ENCODE measurements at regions not wholly inside any gene's neighbourhood (a gene's known extent, or its start where the extent isn't known, plus 50 kb on each side); places are given as distances from the start of the nearest gene placed in this dataset.

- no peak for DNase-seq (ENCODE audit: extremely low spot score in 2 of 2)
- Histone ChIP-seq H3K36me3 (no peaks in the 10 kb centered on the region), H3K9me3 (no peaks in the 10 kb centered on the region), H3K4me3 (no peak overlapping the region), H3K27ac (no peak overlapping the region), H3K4me1 (peaks cover 26% of the 10 kb centered on the region), H3K27me3 (no peaks in the 10 kb centered on the region)
- intact Hi-C loops (cut with DNase I), result loop anchor here (2.0 to 5.0 kb wide), 2 partner anchors 33 to 195 kb away; partner anchors contain the start of gene GLUL
- TF ChIP-seq POLR2AphosphoS5 (IDR thresholded peaks at IDR 0.05; ENCODE audit: insufficient read depth in 1 of 2, low read depth in 1 of 2) (no peak), POLR2A (IDR thresholded peaks at IDR 0.05) (no peak), CTCF (IDR thresholded peaks at IDR 0.05) (no peak)
Observed at GRCh38 chr1:182195733-182196132, 134.2 kb upstream of the ZNF648 start.

- intact Hi-C loops (cut with DNase I), result no loop called here
- peaks cover 25% of the 10 kb centered on the region for H3K4me1 ChIP-seq
- H3K27ac ChIP-seq, result no peak overlapping the region
- no peaks in the 10 kb centered on the region for H3K9me3 ChIP-seq
- no peak for DNase-seq (ENCODE audit: extremely low spot score in 2 of 2)
- TF ChIP-seq POLR2A (IDR thresholded peaks at IDR 0.05), result no peak
- no peak for TF ChIP-seq POLR2AphosphoS5 (IDR thresholded peaks at IDR 0.05; ENCODE audit: insufficient read depth in 1 of 2, low read depth in 1 of 2)
- no peaks in the 10 kb centered on the region for H3K36me3 ChIP-seq
- no peaks in the 10 kb centered on the region for H3K27me3 ChIP-seq
- no peak overlapping the region for H3K4me3 ChIP-seq
Observed at GRCh38 chr1:182193908-182194550, 132.5 kb upstream of the ZNF648 start.

- Histone ChIP-seq H3K27me3 (no peaks in the 10 kb centered on the region), H3K36me3 (no peaks in the 10 kb centered on the region), H3K9me3 (no peaks in the 10 kb centered on the region), H3K4me1 (peaks cover 14% of the 10 kb centered on the region), H3K4me3 (no peak overlapping the region), H3K27ac (no peak overlapping the region)
- TF ChIP-seq POLR2A (IDR thresholded peaks at IDR 0.05), result no peak
- no peak for TF ChIP-seq CTCF (IDR thresholded peaks at IDR 0.05)
- no peak for TF ChIP-seq POLR2AphosphoS5 (IDR thresholded peaks at IDR 0.05; ENCODE audit: insufficient read depth in 1 of 2, low read depth in 1 of 2)
- DNase-seq (ENCODE audit: extremely low spot score in 2 of 2), result no peak
- intact Hi-C loops (cut with DNase I), result no loop called here
Observed at GRCh38 chr1:182192966-182193365, 131.5 kb upstream of the ZNF648 start.

DNA sequence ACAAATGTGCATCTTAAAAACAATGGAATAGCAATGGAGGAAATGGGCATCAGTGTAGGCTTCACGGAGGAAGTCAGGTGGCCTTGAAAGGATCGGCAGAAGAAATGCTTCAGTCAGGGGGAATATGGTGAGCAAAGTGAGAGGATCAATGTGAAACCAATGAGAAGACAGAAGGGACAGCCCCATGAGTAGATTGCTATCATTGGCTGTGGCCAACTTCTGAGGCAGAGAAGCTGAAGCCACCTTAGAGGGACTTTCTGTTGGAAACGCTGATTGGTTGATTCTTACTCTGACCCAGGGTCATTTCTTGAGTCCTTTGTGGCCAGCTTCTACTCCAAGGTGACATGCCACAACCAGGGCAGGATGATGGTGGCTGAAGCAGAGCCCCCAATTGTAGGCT is 130.7 kb upstream of the ZNF648 start:
- H3K27ac ChIP-seq, result peak overlapping the region; percentile 46
- DNase-seq (ENCODE audit: extremely low spot score in 2 of 2), result no peak
- no peak overlapping the region for H3K4me3 ChIP-seq
- intact Hi-C loops (cut with DNase I), result no loop called here
- H3K9me3 ChIP-seq, result no peaks in the 10 kb centered on the region
- TF ChIP-seq CTCF (IDR thresholded peaks at IDR 0.05) (no peak), POLR2AphosphoS5 (IDR thresholded peaks at IDR 0.05; ENCODE audit: insufficient read depth in 1 of 2, low read depth in 1 of 2) (no peak), POLR2A (IDR thresholded peaks at IDR 0.05) (no peak)
- peaks cover 7% of the 10 kb centered on the region for H3K4me1 ChIP-seq
- no peaks in the 10 kb centered on the region for H3K36me3 ChIP-seq
- H3K27me3 ChIP-seq, result no peaks in the 10 kb centered on the region

GRCh38 chr1:182191381-182192115 is 130.0 kb upstream of the ZNF648 start:
- H3K4me1 ChIP-seq, result peaks cover 6% of the 10 kb centered on the region
- TF ChIP-seq POLR2A (IDR thresholded peaks at IDR 0.05) (no peak), POLR2AphosphoS5 (IDR thresholded peaks at IDR 0.05; ENCODE audit: insufficient read depth in 1 of 2, low read depth in 1 of 2) (no peak), CTCF (IDR thresholded peaks at IDR 0.05) (no peak)
- no peak for DNase-seq (ENCODE audit: extremely low spot score in 2 of 2)
- peak overlapping the region; percentile 46 for H3K27ac ChIP-seq
- H3K9me3 ChIP-seq, result no peaks in the 10 kb centered on the region
- H3K27me3 ChIP-seq, result no peaks in the 10 kb centered on the region
- intact Hi-C loops (cut with DNase I), result no loop called here
- H3K4me3 ChIP-seq, result no peak overlapping the region
- no peaks in the 10 kb centered on the region for H3K36me3 ChIP-seq

Measured in vagina (tissue), 2 donors.